DOHH2 (cell line): ENCODE measurements at regions not wholly inside any gene's neighbourhood (a gene's known extent, or its start where the extent isn't known, plus 50 kb on each side); places are given as distances from the start of the nearest gene placed in this dataset.

Source experiments
- CTCF ChIP-seq: fragments of 200-600 bp; sonication (generic); IDR thresholded peaks from one replicate; pipeline ENCODE4 v1.5.1; 2014; ENCODE audit warnings: antibody characterized with exemption, mild to moderate bottlenecking, low read depth, low read length; ENCODE audit not compliant: poor library complexity, severe bottlenecking
- EZH2phosphoT487 ChIP-seq: fragments of 200-600 bp; sonication (generic); IDR thresholded peaks from 2 replicates; pipeline ENCODE4 v1.6.1; 2017; ENCODE audit warnings: borderline replicate concordance, mild to moderate bottlenecking, antibody characterized with exemption, low read length, moderate library complexity, mixed read lengths

DNA sequence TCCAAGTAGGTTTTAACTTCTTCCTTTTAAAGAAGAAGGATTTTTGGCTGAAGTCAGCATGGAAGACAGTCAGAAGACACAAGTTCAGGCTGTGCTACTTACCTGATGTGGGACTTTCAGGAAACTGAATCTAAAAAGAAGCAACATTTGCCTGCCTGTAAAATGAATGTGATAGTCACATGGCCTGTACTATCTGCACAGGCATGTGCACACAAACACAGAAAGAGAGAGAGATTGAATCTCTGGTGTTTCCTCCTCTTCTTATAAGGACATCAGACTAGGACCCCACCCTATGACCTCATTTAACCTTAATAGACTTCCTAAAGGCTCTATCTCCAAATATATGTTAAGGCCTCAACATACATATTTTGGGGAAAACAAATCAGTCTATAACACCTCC is 542.9 kb downstream of the PLPP3 start:
- TF ChIP-seq CTCF (no peak), EZH2phosphoT487 (no peak)
